GM20000 (cell line): ENCODE measurements at regions not wholly inside any gene's neighbourhood (a gene's known extent, or its start where the extent isn't known, plus 50 kb on each side); places are given as distances from the start of the nearest gene placed in this dataset.
"Not testable (repeated sequence)": the region's sequence is repeated elsewhere in the genome, so short reads cannot be mapped to it uniquely, and the experiment has no call there.

Experiments used
- DNase-seq: peaks from one replicate; pipeline ENCODE4 v3.0.0; 2012; ENCODE audit warnings: low spot score
- CTCF ChIP-seq: IDR thresholded peaks from 2 replicates; pipeline ENCODE4 v1.5.1; 2012; ENCODE audit warnings: mild to moderate bottlenecking, control low read depth; ENCODE audit errors: extremely low read depth, missing control alignments

GRCh38 chr9:7507026-7507425, 292.6 kb downstream of the DMAC1 start:
- TF ChIP-seq CTCF, result no peak
- DNase-seq, result no peak

DNA sequence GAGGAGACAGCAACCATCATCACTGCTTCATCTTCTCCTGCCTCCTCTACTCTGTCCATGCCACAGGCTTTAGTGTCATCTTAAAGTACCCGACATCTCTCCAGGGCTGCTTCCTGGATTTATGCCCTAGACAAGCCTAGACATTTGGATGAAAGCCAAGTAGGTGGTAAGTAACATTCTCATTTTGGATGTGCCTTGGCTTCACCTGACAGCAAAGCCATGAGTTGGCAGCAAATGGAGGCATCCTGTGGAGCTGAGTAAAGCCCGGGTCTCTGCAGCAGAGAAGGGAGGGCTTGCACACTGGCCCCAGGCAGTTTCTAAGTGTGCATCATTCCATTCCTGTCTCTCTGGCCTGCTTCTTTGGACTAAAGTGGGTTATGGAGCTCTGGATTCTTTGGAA, 299.1 kb downstream of the DMAC1 start:
- TF ChIP-seq CTCF, result no peak
- DNase-seq, result no peak

GRCh38 chr9:7491641-7492040, 307.9 kb downstream of the DMAC1 start:
- DNase-seq, result no peak
- TF ChIP-seq CTCF, result no peak

- DNase-seq, result no peak
- no peak for TF ChIP-seq CTCF
Observed at GRCh38 chr9:7490317-7491108, 309.1 kb downstream of the DMAC1 start.

DNA sequence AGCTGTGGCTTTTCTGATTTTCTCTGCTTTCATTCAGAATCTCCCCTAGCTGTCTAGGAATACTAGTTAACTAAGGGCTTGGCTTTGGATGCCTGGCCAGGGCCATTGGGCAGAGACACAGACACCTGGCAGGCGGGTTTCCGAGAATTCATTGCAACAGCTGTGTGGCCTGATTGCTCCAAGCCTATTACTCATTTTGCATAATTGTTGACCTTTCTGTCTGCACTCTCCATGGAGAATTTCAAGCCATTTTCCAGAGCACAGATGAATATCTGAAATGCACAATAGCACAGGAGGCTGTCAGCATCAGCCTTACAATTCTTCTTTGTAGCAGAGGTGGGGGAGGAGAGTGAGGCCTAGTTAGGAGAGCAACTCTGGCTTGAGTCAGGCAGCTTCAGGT, 310.5 kb downstream of the DMAC1 start:
- DNase-seq, result no peak
- no peak for TF ChIP-seq CTCF

- not testable (repeated sequence) for DNase-seq
Observed at GRCh38 chr9:7484014-7484413, 315.6 kb downstream of the DMAC1 start.

DNA sequence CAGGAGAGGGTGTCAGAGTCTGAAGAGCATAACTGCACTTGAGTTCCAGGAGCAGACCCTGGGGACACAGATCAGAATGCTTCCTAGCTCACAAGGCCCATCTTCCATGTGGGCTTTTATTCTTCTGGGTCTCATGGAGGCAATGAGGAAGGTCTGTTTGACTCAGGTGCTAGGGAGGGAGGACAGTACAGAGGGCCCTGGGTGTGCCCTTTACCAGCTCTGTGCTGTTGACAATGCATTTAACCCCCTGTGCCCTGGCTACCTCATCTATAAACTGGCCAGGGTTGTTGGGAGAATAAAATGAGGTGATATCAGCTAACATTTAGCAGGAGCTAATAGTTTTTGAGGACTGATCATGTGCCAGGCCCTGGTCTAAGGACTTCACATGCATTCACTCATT, 318.0 kb downstream of the DMAC1 start:
- TF ChIP-seq CTCF, result no peak
- DNase-seq, result no peak

- TF ChIP-seq CTCF, result no peak
- DNase-seq, result no peak
Observed at GRCh38 chr9:7479300-7479699, 320.3 kb downstream of the DMAC1 start.
